ENCODE measurements at regions not wholly inside any gene's neighbourhood (a gene's known extent, or its start where the extent isn't known, plus 50 kb on each side); places are given as distances from the start of the nearest gene placed in this dataset.

DNA sequence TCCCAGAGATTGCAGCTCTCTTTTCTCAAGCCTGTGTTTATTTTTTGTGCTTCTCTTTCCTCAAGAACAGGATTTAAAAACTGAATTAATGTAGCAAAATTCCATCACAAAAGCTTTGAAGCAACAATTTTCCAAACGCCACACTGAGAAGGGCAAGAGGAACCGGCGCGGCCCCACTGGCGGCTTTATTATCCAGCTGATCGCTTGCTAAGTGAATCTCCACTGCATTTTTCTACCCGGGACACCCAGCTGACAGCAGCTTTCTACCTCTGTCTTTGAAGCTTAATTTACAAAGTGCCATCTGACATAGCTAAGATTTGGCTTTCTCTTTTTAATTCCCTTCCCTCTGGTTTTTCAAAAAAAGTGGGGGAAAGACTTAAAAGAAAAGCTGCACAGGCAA lies 369.3 kb upstream of the C1orf174 start:
- no peak for DNase-seq (ENCODE audit: low read depth)

DNA sequence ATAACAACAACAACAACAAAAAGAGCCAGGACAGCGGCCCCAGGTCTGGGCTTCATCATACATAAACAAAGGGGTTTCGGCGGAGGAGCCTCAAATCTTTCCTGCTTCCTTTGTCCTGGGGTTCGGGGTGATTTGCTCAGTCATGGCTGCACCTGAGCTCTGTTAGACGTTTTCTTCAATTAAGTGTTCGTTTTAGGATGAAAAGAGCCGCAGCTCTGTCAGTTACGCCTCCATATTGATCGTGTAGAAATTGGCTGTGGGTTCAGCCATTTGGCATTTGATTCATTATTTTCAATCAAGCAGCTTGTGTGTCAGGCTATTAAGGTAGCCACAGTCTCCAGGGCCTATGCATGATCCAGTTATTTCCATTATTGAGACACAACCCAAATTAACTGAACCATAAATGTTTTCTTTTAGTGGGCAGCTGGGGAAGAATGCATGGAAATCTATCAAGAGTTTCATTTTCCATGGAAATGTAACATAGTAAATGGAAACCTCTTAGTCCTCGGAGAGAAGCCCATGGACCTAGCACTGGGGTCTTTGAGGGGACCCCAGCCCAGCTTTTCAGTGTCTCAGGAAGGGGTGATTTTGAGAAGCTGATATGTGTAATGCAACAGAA lies 370.0 kb upstream of the C1orf174 start:
- H3K4me3 ChIP-seq (ENCODE audit: low read length): no peak overlapping the region
- no peak for DNase-seq (ENCODE audit: low read depth)
- TF ChIP-seq, protein P1, sequence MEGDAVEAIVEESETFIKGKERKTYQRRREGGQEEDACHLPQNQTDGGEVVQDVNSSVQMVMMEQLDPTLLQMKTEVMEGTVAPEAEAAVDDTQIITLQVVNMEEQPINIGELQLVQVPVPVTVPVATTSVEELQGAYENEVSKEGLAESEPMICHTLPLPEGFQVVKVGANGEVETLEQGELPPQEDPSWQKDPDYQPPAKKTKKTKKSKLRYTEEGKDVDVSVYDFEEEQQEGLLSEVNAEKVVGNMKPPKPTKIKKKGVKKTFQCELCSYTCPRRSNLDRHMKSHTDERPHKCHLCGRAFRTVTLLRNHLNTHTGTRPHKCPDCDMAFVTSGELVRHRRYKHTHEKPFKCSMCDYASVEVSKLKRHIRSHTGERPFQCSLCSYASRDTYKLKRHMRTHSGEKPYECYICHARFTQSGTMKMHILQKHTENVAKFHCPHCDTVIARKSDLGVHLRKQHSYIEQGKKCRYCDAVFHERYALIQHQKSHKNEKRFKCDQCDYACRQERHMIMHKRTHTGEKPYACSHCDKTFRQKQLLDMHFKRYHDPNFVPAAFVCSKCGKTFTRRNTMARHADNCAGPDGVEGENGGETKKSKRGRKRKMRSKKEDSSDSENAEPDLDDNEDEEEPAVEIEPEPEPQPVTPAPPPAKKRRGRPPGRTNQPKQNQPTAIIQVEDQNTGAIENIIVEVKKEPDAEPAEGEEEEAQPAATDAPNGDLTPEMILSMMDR (conservative IDR thresholded peaks at IDR 0.05; ENCODE audit: low read depth, low read length): no peak

More for the DNA sequence above, 369.3 kb upstream of the C1orf174 start:
- no peak overlapping the region for H3K4me3 ChIP-seq (ENCODE audit: low read length)
- TF ChIP-seq, protein P1 (conservative IDR thresholded peaks at IDR 0.05; ENCODE audit: low read depth, low read length): no peak

DNA sequence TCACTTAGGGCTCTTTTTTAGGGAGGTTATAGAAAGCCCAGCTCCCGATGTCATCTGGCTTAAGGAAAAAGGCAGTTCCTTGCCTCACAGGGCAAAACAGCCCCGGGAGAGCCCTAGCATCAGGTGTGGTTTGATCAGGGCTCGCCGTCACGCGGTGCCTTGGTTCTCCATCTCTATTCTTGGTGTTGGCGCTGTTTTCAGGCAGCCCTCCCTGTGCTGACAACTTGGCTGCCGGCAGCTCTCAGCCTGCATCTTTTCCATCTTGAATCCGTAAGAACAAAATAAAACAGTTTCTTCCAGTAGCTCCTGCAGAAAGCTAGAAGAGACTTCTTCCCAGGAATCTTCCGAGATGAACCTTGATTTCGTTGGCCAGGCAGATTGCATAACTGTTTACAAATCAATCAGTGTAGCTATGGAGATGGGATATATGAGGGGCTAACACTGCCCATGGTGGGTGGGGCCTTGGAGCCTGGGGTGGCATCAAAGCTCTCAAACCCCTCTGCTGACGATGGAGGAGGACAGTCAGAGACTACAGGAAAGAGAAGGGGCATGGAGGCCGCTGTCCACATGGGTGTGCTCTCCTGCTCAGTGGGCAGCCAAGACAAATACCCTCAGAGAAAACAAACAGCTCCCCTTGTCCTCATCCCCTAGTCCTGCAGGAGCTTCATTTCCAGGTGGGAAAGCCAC lies 370.7 kb upstream of the C1orf174 start:
- no peak overlapping the region for H3K4me3 ChIP-seq (ENCODE audit: low read length)
- no peak for DNase-seq (ENCODE audit: low read depth)
- TF ChIP-seq, protein P1 (conservative IDR thresholded peaks at IDR 0.05; ENCODE audit: low read depth, low read length): no peak

DNA sequence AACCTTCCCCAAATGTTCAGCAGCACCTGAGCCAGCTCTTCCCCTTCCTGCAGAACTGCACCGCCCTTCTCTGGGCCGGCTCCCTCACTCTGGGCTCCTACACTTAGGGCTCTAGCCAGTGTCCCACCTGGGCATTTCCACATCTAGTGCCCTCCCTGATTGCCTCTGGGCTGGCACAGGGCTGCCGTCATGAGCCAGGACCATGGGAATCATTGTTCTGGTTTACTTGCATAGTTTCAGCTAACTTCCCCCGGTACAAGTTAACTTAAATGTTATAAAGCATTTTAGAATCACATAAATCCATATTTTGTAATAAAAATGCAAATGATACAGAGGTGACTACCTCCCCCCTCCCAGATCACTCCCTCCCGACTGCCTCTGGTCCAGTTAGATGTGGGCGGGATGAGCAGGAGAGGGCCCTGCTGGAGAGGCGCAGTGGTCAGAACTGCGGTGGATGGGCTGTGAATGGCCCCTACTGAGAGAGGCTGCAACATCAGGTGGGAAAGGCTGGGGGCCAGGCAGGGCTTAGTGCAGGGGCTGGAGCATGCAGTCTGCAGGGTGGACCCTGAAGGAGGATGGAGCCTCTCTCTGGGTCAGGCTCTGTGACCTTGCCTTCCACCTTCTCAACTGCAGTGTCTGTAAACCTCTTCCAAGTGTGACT lies 371.4 kb upstream of the C1orf174 start:
- H3K4me3 ChIP-seq (ENCODE audit: low read length): no peak overlapping the region
- no peak for DNase-seq (ENCODE audit: low read depth)
- TF ChIP-seq, protein P1 (conservative IDR thresholded peaks at IDR 0.05; ENCODE audit: low read depth, low read length): no peak

DNA sequence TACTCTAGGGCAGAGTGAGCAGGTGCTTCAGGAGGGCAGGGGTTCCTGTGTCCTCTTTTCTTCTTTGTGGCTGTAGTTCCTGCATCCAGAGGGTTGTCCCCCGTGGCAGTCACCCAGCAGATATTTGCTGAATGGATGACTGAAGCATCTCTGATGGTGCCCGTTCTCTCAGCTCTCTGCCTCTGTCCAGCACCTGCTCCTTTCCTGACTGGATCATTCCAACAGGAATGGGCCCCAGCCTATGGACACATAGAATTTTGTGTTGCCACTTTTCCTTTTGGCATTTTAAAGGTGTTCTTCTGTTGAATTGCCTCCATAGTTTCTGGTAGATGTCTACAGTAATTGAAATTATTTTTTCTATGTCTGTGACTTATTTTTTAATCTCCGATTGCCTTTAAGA lies 372.5 kb upstream of the C1orf174 start:
- TF ChIP-seq, protein P1 (conservative IDR thresholded peaks at IDR 0.05; ENCODE audit: low read depth, low read length): no peak
- no peak for DNase-seq (ENCODE audit: low read depth)

DNA sequence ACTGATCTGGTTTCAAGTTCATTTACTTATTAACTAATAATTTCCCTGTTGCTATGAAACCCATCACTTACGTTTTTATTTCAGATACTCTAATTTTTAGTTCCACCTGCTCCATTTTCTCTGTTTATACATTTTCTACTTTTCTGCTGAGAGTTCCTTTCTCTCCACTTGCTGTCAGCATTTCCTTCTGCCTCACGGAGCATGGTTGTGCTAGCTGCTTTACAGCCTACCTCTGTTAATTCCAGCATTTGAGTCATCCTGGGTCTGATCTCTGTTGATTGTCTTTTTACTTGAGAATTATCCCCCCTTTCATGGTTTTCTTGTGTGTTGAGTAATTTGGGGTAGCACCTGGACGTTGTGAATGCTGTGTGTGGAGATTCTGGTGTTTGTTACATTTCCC lies 373.2 kb upstream of the C1orf174 start:
- no peak overlapping the region for H3K4me3 ChIP-seq (ENCODE audit: low read length)
- DNase-seq (ENCODE audit: low read depth): no peak
- TF ChIP-seq, protein P1 (conservative IDR thresholded peaks at IDR 0.05; ENCODE audit: low read depth, low read length): no peak

More for the DNA sequence above, 372.5 kb upstream of the C1orf174 start:
- no peak overlapping the region for H3K4me3 ChIP-seq (ENCODE audit: low read length)
